GM23248 (cell line): ENCODE measurements at regions not wholly inside any gene's neighbourhood (a gene's known extent, or its start where the extent isn't known, plus 50 kb on each side); places are given as distances from the start of the nearest gene placed in this dataset.
A peak's percentile ranks its signal among the peaks of the same experiment; 100 is the strongest.

Experiments used
- DNase-seq: peaks from one replicate; pipeline ENCODE4 v3.0.0-alpha.2; 2015
- H2AFZ ChIP-seq: fragments of 200-600 bp; sonication (generic); 2 replicates; pipeline ENCODE4 v1.6.1; 2016; ENCODE audit warnings: antibody characterized with exemption
- H3F3A ChIP-seq: fragments of 200-600 bp; sonication (generic); 2 replicates; pipeline ENCODE4 v1.6.1; 2016; ENCODE audit warnings: mild to moderate bottlenecking, antibody characterized with exemption, mixed run types; ENCODE audit not compliant: insufficient read depth
- H3K27ac ChIP-seq: fragments of 200-600 bp; sonication (generic); 2 replicates; pipeline ENCODE4 v1.5.1; 2016; ENCODE audit warnings: mild to moderate bottlenecking
- H3K27me3 ChIP-seq: fragments of 200-600 bp; sonication (generic); replicated peaks from 2 replicates; pipeline ENCODE4 v1.6.1; 2016; ENCODE audit warnings: mild to moderate bottlenecking; ENCODE audit not compliant: insufficient read depth
- H3K36me3 ChIP-seq: fragments of 200-600 bp; sonication (generic); 2 replicates; pipeline ENCODE4 v1.6.1; 2016; ENCODE audit warnings: low read depth, mild to moderate bottlenecking
- H3K4me1 ChIP-seq: fragments of 200-600 bp; sonication (generic); 2 replicates; pipeline ENCODE4 v1.6.1; 2016; ENCODE audit warnings: mild to moderate bottlenecking; ENCODE audit not compliant: insufficient read depth
- H3K4me2 ChIP-seq: fragments of 200-600 bp; sonication (generic); one replicate; pipeline ENCODE4 v1.6.1; 2016; ENCODE audit warnings: mild to moderate bottlenecking; ENCODE audit not compliant: unreplicated experiment
- H3K4me3 ChIP-seq: fragments of 200-600 bp; sonication (generic); 2 replicates; pipeline ENCODE4 v1.5.1; 2016; ENCODE audit warnings: mild to moderate bottlenecking
- H3K79me2 ChIP-seq: fragments of 200-600 bp; sonication (generic); 2 replicates; pipeline ENCODE4 v1.6.1; 2016; ENCODE audit warnings: mild to moderate bottlenecking; ENCODE audit not compliant: insufficient read depth
- H3K9ac ChIP-seq: fragments of 200-600 bp; sonication (generic); 2 replicates; pipeline ENCODE4 v1.6.1; 2016; ENCODE audit warnings: mild to moderate bottlenecking
- H3K9me2 ChIP-seq: fragments of 200-600 bp; sonication (generic); 2 replicates; pipeline ENCODE4 v1.6.1; 2016; ENCODE audit warnings: mixed run types, mild to moderate bottlenecking, moderate library complexity; ENCODE audit not compliant: insufficient read depth
- H3K9me3 ChIP-seq: fragments of 200-600 bp; sonication (generic); one replicate; pipeline ENCODE4 v1.6.1; 2017; ENCODE audit warnings: low read depth
- H4K20me1 ChIP-seq: fragments of 200-600 bp; sonication (generic); 2 replicates; pipeline ENCODE4 v1.6.0; 2016; ENCODE audit not compliant: insufficient read depth
- EZH2 ChIP-seq: fragments of 200-600 bp; sonication (generic); IDR thresholded peaks from 2 replicates; pipeline ENCODE4 v1.6.1; 2018; ENCODE audit warnings: antibody characterized with exemption, mild to moderate bottlenecking; ENCODE audit not compliant: insufficient read depth, poor library complexity, severe bottlenecking
- EZH2phosphoT487 ChIP-seq: fragments of 200-600 bp; sonication (generic); IDR thresholded peaks from 2 replicates; pipeline ENCODE4 v1.6.1; 2018; ENCODE audit warnings: antibody characterized with exemption, moderate library complexity, mild to moderate bottlenecking, low read depth; ENCODE audit not compliant: insufficient read depth
- WGBS, 2 experiments: methylation state at CpG; one replicate each; pipeline ENCODE4 v1.1.6; 2015 to 2017; ENCODE audit warnings: low lambda C conversion rate in 2 of 2, low coverage in 1 of 2; ENCODE audit errors: missing lambda C conversion rate in 2 of 2; 5-methylcytosine and 5-hydroxymethylcytosine counted together
- in situ Hi-C: fragments of 300-500 bp; cut with MboI; formaldehyde crosslinking; loops from 2 replicates; pipeline ENCODE4 v1.15.0; 2020

DNA sequence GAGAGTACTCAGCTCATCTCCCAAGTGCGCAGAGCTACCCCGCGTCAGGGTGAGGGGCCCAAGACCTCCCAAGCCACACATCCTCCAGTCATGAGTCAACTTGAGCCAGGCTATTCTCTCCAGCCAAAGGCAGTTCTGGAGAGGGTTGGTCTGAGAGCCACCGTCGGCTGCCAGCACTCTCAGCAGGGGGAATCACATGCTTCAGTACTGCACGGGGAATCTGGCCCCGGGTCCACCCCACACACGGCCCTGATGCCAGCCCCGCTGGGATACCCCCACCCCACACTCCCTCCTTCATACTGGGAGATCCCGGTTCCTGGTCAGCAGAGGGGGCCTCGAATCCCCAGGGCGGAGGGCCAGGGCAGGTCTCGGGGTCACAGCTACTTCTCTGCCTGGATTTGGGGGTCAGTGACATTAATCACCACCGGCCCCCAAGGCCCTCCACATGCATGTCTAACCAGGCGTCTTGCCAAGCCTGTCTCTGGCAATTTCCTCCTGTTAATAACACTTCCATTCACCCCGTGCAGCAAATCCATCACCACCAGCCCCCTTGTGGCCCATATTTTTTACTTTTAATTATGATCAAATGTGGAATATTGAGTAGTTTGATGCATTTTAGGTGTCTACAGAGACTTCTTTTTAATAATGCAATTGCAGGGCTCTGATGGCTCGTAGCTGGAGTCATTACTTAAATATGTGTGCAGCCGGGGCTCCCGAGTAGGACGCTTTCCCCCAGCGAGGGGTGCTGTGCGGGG lies 102.9 kb upstream of the PPP1R26 start:
- 11 to 16% methylated on average over 22 of the region's 22 CpGs for WGBS, 2 experiments
- H3K36me3 ChIP-seq = no peaks in the 10 kb centered on the region
- no peak overlapping the region for H3K27ac ChIP-seq
- H3K4me2 ChIP-seq = no peak overlapping the region
- H3K4me1 ChIP-seq = no peaks in the 10 kb centered on the region
- no peak overlapping the region for H3K9ac ChIP-seq
- no peaks in the 10 kb centered on the region for H3F3A ChIP-seq
- H4K20me1 ChIP-seq = no peaks in the 10 kb centered on the region
- H3K9me3 ChIP-seq = no peaks in the 10 kb centered on the region
- TF ChIP-seq EZH2phosphoT487 (no peak), EZH2 (no peak)
- in situ Hi-C loops = no loop called here
- H3K27me3 ChIP-seq = peaks cover 14% of the 10 kb centered on the region
- no peak overlapping the region for H3K4me3 ChIP-seq
- no peak for DNase-seq
- H3K9me2 ChIP-seq = no peaks in the 10 kb centered on the region
- H3K79me2 ChIP-seq = no peaks in the 10 kb centered on the region
- no peak overlapping the region for H2AFZ ChIP-seq

DNA sequence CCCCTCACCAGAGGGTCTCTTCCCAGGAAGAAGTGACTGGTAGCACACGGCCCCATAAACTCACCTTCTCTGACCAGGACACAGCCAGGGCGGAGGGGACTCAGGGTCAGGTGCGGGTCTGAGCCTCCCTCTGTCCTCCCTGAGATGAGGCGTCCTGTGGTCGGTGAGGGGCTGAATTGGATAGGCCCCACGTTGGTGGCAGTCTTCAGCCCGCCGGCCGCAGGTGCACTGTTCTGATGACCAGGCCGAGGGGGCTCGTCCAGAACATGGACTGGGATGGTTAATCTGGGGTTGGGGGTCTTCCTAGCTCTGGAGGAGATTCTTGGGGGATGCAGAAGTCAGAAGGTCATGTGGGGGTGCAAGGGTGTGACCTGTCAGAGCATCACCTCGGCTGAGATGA lies 102.2 kb upstream of the PPP1R26 start:
- no peak for DNase-seq
- H3F3A ChIP-seq = no peaks in the 10 kb centered on the region
- H3K4me3 ChIP-seq = no peak overlapping the region
- H3K27ac ChIP-seq = no peak overlapping the region
- in situ Hi-C loops = no loop called here
- H4K20me1 ChIP-seq = no peaks in the 10 kb centered on the region
- peaks cover 14% of the 10 kb centered on the region for H3K27me3 ChIP-seq
- H3K4me1 ChIP-seq = no peaks in the 10 kb centered on the region
- H2AFZ ChIP-seq = no peak overlapping the region
- WGBS, 2 experiments = 60 to 61% methylated on average over 11 to 12 of the region's 12 CpGs
- H3K36me3 ChIP-seq = no peaks in the 10 kb centered on the region
- no peak overlapping the region for H3K4me2 ChIP-seq
- no peak for TF ChIP-seq EZH2phosphoT487
- TF ChIP-seq EZH2 = no peak
- H3K9me3 ChIP-seq = no peaks in the 10 kb centered on the region
- H3K9ac ChIP-seq = no peak overlapping the region
- no peaks in the 10 kb centered on the region for H3K9me2 ChIP-seq
- H3K79me2 ChIP-seq = no peaks in the 10 kb centered on the region

DNA sequence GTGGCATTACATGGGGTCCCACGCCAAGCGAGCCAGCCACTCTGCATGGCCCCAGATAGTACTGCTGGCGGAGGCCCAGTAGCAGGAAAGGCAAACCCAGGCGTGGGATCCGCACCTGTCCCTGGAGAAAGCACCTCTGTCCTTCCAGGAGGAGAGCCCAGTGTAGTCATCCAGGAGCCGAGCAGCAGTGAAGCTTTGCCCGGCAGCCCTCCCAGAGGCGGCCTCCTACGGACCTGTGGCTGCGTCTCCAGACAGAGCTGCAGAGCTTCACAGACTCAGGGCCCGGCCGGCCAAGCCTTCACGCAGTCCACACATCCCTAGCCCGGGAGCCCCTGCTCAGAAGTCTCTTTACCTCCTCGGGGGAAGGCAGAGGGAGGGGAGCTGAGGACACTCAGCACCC lies 100.8 kb upstream of the PPP1R26 start:
- H3K4me2 ChIP-seq = no peak overlapping the region
- peaks cover 14% of the 10 kb centered on the region for H3K27me3 ChIP-seq
- no peaks in the 10 kb centered on the region for H3F3A ChIP-seq
- no peak overlapping the region for H2AFZ ChIP-seq
- DNase-seq = no peak
- no peak overlapping the region for H3K4me3 ChIP-seq
- TF ChIP-seq EZH2 (no peak), EZH2phosphoT487 (no peak)
- H3K36me3 ChIP-seq = no peaks in the 10 kb centered on the region
- no peaks in the 10 kb centered on the region for H4K20me1 ChIP-seq
- no peak overlapping the region for H3K9ac ChIP-seq
- 67 to 70% methylated on average over 15 of the region's 15 CpGs for WGBS, 2 experiments
- H3K9me2 ChIP-seq = no peaks in the 10 kb centered on the region
- no peaks in the 10 kb centered on the region for H3K9me3 ChIP-seq
- H3K4me1 ChIP-seq = no peaks in the 10 kb centered on the region
- no peaks in the 10 kb centered on the region for H3K79me2 ChIP-seq
- H3K27ac ChIP-seq = no peak overlapping the region
- in situ Hi-C loops = no loop called here

DNA sequence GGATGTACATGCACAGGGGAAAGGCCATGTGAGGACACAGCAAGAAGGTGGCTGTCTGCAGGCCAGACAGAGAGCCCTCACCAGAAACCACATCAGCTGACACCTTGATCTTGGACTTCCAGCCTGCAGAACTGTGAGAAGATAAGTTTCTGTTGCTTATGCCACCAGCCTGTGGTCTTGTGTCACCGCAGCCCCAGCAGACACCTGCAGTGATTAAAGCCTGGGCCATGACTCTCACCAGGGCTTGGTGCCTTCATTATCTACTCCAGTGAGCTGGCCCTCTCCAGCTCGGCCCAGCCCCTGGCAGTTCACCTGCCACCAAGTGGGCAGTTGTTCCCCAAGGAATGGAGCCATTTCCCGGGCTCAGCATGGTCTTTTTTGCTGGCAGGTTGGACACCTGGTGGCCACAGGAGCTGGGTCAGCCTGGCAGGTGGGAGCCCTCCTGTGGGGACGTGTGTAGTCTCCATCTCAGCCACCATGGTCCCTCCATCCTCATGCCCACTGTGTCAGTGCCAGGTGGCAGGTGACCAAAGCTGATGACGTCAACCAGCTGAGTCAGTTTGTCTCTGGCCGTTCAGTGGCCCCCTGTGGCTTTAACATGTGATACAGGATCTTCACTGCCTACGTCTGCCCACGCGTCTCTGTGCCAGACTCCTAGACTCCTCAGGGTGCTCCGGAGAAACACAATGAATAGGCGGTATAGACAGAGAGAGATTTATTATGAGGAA lies 99.9 kb upstream of the PPP1R26 start:
- Histone ChIP-seq H3K9ac (no peak overlapping the region), H3K4me3 (no peak overlapping the region), H3K79me2 (no peaks in the 10 kb centered on the region), H3K27ac (no peak overlapping the region), H3K9me3 (no peaks in the 10 kb centered on the region), H3K4me2 (no peak overlapping the region), H3K4me1 (no peaks in the 10 kb centered on the region), H3K27me3 (peaks cover 9% of the 10 kb centered on the region), H3F3A (no peaks in the 10 kb centered on the region), H3K36me3 (no peaks in the 10 kb centered on the region), H4K20me1 (no peaks in the 10 kb centered on the region), H3K9me2 (no peaks in the 10 kb centered on the region), H2AFZ (no peak overlapping the region)
- TF ChIP-seq EZH2phosphoT487 = no peak
- TF ChIP-seq EZH2 = no peak
- 44 to 51% methylated on average over 11 of the region's 11 CpGs for WGBS, 2 experiments
- peak; percentile 19 for DNase-seq
- in situ Hi-C loops = no loop called here
